A549 (cell line): ENCODE measurements at regions not wholly inside any gene's neighbourhood (a gene's known extent, or its start where the extent isn't known, plus 50 kb on each side); places are given as distances from the start of the nearest gene placed in this dataset.

Source experiments
- ATAC-seq, 2 experiments: fragments of 200-7000 bp in 1 of 2; fragments of >200 bp in 1 of 2; cut with Nextera tagmentation in 1 of 2; cut with Tn5 transposase in 1 of 2; 3 replicates each; pipeline versions ENCODE4 v1.8.0 to v1.9.1; 2018 to 2020; ENCODE audit warnings: mild to moderate bottlenecking in 1 of 2, moderate library complexity in 1 of 2
- CTCF ChIA-PET: fragments of 300-600 bp; sonication (Branson Sonifier 250); formaldehyde crosslinking; extraction: SDS; loops from one replicate; lab custom pipeline; 2021; ENCODE audit warnings: antibody characterized with exemption, inconsistent platforms; lab: Yijun Ruan, JAX
- POLR2A ChIA-PET: fragments of 350-600 bp; formaldehyde crosslinking; extraction: SDS; loops from one replicate; lab custom pipeline; 2021; ENCODE audit warnings: antibody characterized with exemption, inconsistent platforms; lab: Yijun Ruan, JAX
- DNase-seq, 2 experiments: peaks; one replicate each; pipeline versions ENCODE4 v3.0.0 to v3.0.0-alpha.2; 2011 to 2016; ENCODE audit warnings: low read depth in 1 of 2, low spot score in 1 of 2
- FAIRE-seq: peaks from 2 replicates; lab custom pipeline; 2011; peaks lifted over from hg19 to GRCh38; lab: Jason Lieb, UNC
- H3K27ac ChIP-seq, 2 experiments: fragments of >200 bp; sonication (Bioruptor Twin); formaldehyde crosslinking; 3 replicates each; pipeline ENCODE4 v1.5.1; 2016 to 2017
- H3K4me1 ChIP-seq: fragments of >200 bp; sonication (Bioruptor Twin); formaldehyde crosslinking; 3 replicates; pipeline ENCODE4 v1.6.1; 2016
- H3K4me2 ChIP-seq: fragments of >200 bp; sonication (Bioruptor Twin); formaldehyde crosslinking; 3 replicates; pipeline ENCODE4 v1.6.1; 2016
- H3K4me3 ChIP-seq: fragments of >200 bp; sonication (Bioruptor Twin); formaldehyde crosslinking; 3 replicates; pipeline ENCODE4 v1.5.1; 2016
- H3K9me3 ChIP-seq: fragments of >200 bp; sonication (Bioruptor Twin); formaldehyde crosslinking; 3 replicates; pipeline ENCODE4 v1.6.1; 2016
- BCL3 ChIP-seq: fragments of >200 bp; sonication (Bioruptor Twin); formaldehyde crosslinking; IDR thresholded peaks from 3 replicates; pipeline ENCODE4 v1.6.1; 2016
- CHD2 ChIP-seq: fragments of 150-350 bp; IDR thresholded peaks from 2 replicates; pipeline ENCODE4 v1.6.1; 2014; ENCODE audit warnings: low read length; ENCODE audit not compliant: partially characterized antibody
- FOSL2 ChIP-seq, 2 experiments: fragments of 450-650 bp in 1 of 2; fragments of >200 bp in 1 of 2; sonication (Bioruptor Twin) in 1 of 2; formaldehyde crosslinking; IDR thresholded peaks; 2 replicates each; pipeline versions ENCODE4 v1.5.0 to v1.6.1; 2016 to 2020; ENCODE audit warnings: mild to moderate bottlenecking in 1 of 2, moderate library complexity in 1 of 2
- FOXS1 ChIP-seq: fragments of 250-450 bp; sonication (Bioruptor Pico); IDR thresholded peaks from 2 replicates; pipeline ENCODE4 v1.5.0; 2020; ENCODE audit warnings: mild to moderate bottlenecking, moderate library complexity
- HOXA7 ChIP-seq: fragments of 250-450 bp; sonication (Bioruptor Pico); IDR thresholded peaks from 2 replicates; pipeline ENCODE4 v1.5.0; 2020; ENCODE audit warnings: mild to moderate bottlenecking, moderate library complexity
- HOXB13 ChIP-seq: fragments of 250-450 bp; sonication (Bioruptor Pico); IDR thresholded peaks from 2 replicates; pipeline ENCODE4 v1.5.0; 2020; ENCODE audit warnings: low read depth, mild to moderate bottlenecking, moderate library complexity
- HOXB5 ChIP-seq: fragments of 250-450 bp; sonication (Bioruptor Pico); IDR thresholded peaks from 2 replicates; pipeline ENCODE4 v1.5.0; 2020; ENCODE audit warnings: mild to moderate bottlenecking, moderate library complexity
- KDM5A ChIP-seq: fragments of 200-600 bp; sonication (generic); IDR thresholded peaks from 2 replicates; pipeline ENCODE4 v1.6.1; 2016; ENCODE audit warnings: antibody characterized with exemption, mild to moderate bottlenecking
- MYC ChIP-seq: IDR thresholded peaks from 2 replicates; pipeline ENCODE4 v1.6.1; 2012; ENCODE audit warnings: mild to moderate bottlenecking, inconsistent platforms, low read length, improper control_type of control experiment, borderline replicate concordance
- NFE2L2 ChIP-seq: fragments of 150-350 bp; conservative IDR thresholded peaks from 2 replicates; pipeline ENCODE4 v1.6.1; 2014; ENCODE audit warnings: low read length
- PHF8 ChIP-seq: fragments of 200-600 bp; sonication (generic); IDR thresholded peaks from 2 replicates; pipeline ENCODE4 v1.6.1; 2016; ENCODE audit warnings: low read depth, mild to moderate bottlenecking, antibody characterized with exemption, moderate library complexity, borderline replicate concordance
- POLR2A ChIP-seq: IDR thresholded peaks from 2 replicates; pipeline ENCODE4 v1.6.1; 2012; ENCODE audit warnings: mild to moderate bottlenecking, low read length
- RAD21 ChIP-seq, 2 experiments: fragments of >200 bp in 1 of 2; sonication (Bioruptor Twin) in 1 of 2; formaldehyde crosslinking in 1 of 2; IDR thresholded peaks in 1 of 2; conservative IDR thresholded peaks in 1 of 2; 2 replicates in 1 of 2; 3 replicates in 1 of 2; pipeline ENCODE4 v1.6.1; 2012 to 2018; ENCODE audit warnings: inconsistent platforms in 1 of 2
- REST ChIP-seq: fragments of 200-600 bp; sonication (generic); IDR thresholded peaks from 2 replicates; pipeline ENCODE4 v1.6.1; 2016; ENCODE audit warnings: antibody characterized with exemption, mild to moderate bottlenecking, moderate library complexity
- RNF2 ChIP-seq: fragments of 200-600 bp; sonication (generic); IDR thresholded peaks from 2 replicates; pipeline ENCODE4 v1.6.1; 2016; ENCODE audit warnings: low read depth, mild to moderate bottlenecking, antibody characterized with exemption, moderate library complexity, borderline replicate concordance
- TP53 ChIP-seq: fragments of 250-450 bp; sonication (Bioruptor Pico); IDR thresholded peaks from 2 replicates; pipeline ENCODE4 v1.5.0; 2021; ENCODE audit warnings: mild to moderate bottlenecking, moderate library complexity
- WGBS: methylation state at CpG from one replicate; pipeline ENCODE4 v1.1.6; 2017; ENCODE audit errors: missing lambda C conversion rate; 5-methylcytosine and 5-hydroxymethylcytosine counted together
- TF ChIP-seq, protein P1 (sequence below): fragments of >200 bp; sonication (Bioruptor Twin); formaldehyde crosslinking; IDR thresholded peaks from 2 replicates; pipeline ENCODE4 v1.6.1; 2016
- TF ChIP-seq, protein P2 (sequence below): fragments of >200 bp; sonication (Bioruptor Twin); formaldehyde crosslinking; IDR thresholded peaks from 3 replicates; pipeline ENCODE4 v1.5.1; 2016
- TF ChIP-seq, protein P3 (sequence below): fragments of 150-350 bp; IDR thresholded peaks from 2 replicates; pipeline ENCODE4 v1.6.1; 2014; ENCODE audit warnings: low read depth, mild to moderate bottlenecking, low read length

DNA sequence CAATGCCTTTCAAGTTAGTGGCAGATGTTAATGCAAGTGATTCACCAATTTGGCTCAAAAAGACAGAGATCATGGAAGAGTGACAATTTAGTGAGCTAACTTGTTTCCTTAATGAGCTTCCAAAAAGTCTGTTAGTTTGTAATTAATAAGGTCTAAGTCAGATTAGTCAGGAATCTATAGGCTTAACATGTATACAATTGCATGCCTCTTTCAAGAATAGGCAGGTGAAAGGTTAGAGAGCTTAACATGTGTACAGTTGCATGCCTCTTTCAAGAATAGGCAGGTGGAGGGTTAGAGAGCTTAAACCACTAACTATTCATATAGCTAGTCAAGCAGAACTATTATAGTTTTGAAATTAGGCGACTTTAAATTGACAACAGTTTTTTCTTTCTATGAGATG lies 663.8 kb downstream of the C12orf50 start:
- 84% methylated on average over 1 of the region's 1 CpG for WGBS
- peak; percentile 46 for FAIRE-seq

More for the DNA sequence above, 663.8 kb downstream of the C12orf50 start:
- Histone ChIP-seq H3K27ac (no peak overlapping the region), H3K9me3 (0 out of 3 replicates have a peak, but pooled peaks cover 2% of the 10 kb centered on the region), H3K4me3 (no peak overlapping the region), H3K4me2 (no peak overlapping the region), H3K4me1 (no peaks in the 10 kb centered on the region)
- DNase-seq (no peak), ATAC-seq (no peak)
- CTCF ChIA-PET = no interaction called here
- TF ChIP-seq FOSL2 (IDR thresholded peaks at IDR 0.05) (no peak), FOSL2 (CRISPR knock-in tag; IDR thresholded peaks at IDR 0.05) (no peak), FOXS1 (CRISPR knock-in tag) (no peak), PHF8 (no peak), CHD2 (no peak), RNF2 (no peak), BCL3 (no peak), NFE2L2 (no peak), REST (no peak), POLR2A (no peak), RAD21 (conservative IDR thresholded peaks at IDR 0.05 in 1 of 2, IDR thresholded peaks at IDR 0.05 in 1 of 2) (no peak), KDM5A (no peak), HOXB13 (CRISPR knock-in tag) (no peak), TP53 (no peak), HOXB5 (CRISPR knock-in tag) (no peak), HOXA7 (CRISPR knock-in tag) (no peak), MYC (no peak)
- TF ChIP-seq, protein P1, sequence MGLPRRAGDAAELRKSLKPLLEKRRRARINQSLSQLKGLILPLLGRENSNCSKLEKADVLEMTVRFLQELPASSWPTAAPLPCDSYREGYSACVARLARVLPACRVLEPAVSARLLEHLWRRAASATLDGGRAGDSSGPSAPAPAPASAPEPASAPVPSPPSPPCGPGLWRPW = no peak
- TF ChIP-seq, protein P2, sequence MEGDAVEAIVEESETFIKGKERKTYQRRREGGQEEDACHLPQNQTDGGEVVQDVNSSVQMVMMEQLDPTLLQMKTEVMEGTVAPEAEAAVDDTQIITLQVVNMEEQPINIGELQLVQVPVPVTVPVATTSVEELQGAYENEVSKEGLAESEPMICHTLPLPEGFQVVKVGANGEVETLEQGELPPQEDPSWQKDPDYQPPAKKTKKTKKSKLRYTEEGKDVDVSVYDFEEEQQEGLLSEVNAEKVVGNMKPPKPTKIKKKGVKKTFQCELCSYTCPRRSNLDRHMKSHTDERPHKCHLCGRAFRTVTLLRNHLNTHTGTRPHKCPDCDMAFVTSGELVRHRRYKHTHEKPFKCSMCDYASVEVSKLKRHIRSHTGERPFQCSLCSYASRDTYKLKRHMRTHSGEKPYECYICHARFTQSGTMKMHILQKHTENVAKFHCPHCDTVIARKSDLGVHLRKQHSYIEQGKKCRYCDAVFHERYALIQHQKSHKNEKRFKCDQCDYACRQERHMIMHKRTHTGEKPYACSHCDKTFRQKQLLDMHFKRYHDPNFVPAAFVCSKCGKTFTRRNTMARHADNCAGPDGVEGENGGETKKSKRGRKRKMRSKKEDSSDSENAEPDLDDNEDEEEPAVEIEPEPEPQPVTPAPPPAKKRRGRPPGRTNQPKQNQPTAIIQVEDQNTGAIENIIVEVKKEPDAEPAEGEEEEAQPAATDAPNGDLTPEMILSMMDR = no peak
- TF ChIP-seq, protein P3, sequence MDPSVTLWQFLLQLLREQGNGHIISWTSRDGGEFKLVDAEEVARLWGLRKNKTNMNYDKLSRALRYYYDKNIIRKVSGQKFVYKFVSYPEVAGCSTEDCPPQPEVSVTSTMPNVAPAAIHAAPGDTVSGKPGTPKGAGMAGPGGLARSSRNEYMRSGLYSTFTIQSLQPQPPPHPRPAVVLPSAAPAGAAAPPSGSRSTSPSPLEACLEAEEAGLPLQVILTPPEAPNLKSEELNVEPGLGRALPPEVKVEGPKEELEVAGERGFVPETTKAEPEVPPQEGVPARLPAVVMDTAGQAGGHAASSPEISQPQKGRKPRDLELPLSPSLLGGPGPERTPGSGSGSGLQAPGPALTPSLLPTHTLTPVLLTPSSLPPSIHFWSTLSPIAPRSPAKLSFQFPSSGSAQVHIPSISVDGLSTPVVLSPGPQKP = no peak
- POLR2A ChIA-PET = no interaction called here
